Upper lobe of left lung (tissue), 4 donors: ENCODE measurements at regions not wholly inside any gene's neighbourhood (a gene's known extent, or its start where the extent isn't known, plus 50 kb on each side); places are given as distances from the start of the nearest gene placed in this dataset.

Experiments
- CTCF ChIP-seq, 6 experiments: fragments of 450-650 bp in 4 of 6; fragments of 200-600 bp in 2 of 6; sonication (generic) in 2 of 6; IDR thresholded peaks; one replicate each; pipeline ENCODE4 v1.5.1; 2016 to 2019; ENCODE audit warnings: antibody characterized with exemption in 6 of 6
- EP300 ChIP-seq, 4 donors: sonication (generic); formaldehyde crosslinking; IDR thresholded peaks; one replicate each; pipeline ENCODE4 v1.5.1; 2017; ENCODE audit warnings: antibody characterized with exemption in 4 of 4, control low read depth in 2 of 4
- POLR2A ChIP-seq, 4 donors: fragments of 450-650 bp; IDR thresholded peaks; one replicate each; pipeline ENCODE4 v1.5.1; 2016 to 2017; ENCODE audit warnings: antibody characterized with exemption in 4 of 4, mild to moderate bottlenecking in 2 of 4
- POLR2AphosphoS5 ChIP-seq, 2 donors: sonication (generic); formaldehyde crosslinking; IDR thresholded peaks; one replicate each; pipeline ENCODE4 v1.5.1; 2017; ENCODE audit warnings: antibody characterized with exemption in 2 of 2

DNA sequence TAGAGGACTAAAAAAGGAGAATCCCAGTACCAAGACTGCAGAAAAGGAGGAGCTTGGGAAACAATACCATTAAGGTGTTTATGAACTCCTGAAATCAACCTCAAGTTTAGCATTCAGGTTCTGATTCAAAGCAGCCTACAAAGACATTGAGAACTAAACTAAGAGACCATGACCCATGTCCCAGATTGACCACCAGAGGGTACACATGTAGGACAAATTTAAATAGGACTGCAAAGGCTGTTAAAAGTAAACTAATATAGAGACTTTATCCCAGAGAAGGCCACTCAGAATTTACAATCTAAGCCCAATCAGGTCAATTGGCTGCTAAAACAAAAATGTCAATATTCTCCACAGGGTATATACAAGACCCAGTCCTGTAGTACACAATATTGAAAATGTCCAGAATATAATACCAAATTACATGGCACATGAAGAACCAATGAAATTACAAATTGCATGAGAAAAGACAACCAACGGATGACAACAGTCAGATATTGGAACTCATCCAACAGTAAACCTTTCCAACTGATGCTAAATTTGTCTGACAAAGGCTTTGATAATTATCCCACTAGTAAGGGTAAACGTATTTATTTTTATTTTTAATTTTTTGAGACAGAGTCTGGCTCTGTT lies 682.4 kb downstream of the UQCRFS1 start:
- TF ChIP-seq POLR2A (IDR thresholded peaks at IDR 0.05) (no peak), EP300 (IDR thresholded peaks at IDR 0.05) (no peak), CTCF (IDR thresholded peaks at IDR 0.05) (no peak), POLR2AphosphoS5 (IDR thresholded peaks at IDR 0.05) (no peak)
